K562 (cell line): ENCODE measurements at regions not wholly inside any gene's neighbourhood (a gene's known extent, or its start where the extent isn't known, plus 50 kb on each side); places are given as distances from the start of the nearest gene placed in this dataset.

Experiments used
- CHD2 ChIP-seq: IDR thresholded peaks from 2 replicates; pipeline ENCODE4 v1.6.1; 2011; ENCODE audit warnings: low read depth, low read length
- E4F1 ChIP-seq: fragments of 250-450 bp; sonication (Bioruptor Pico); IDR thresholded peaks from 2 replicates; pipeline ENCODE4 v1.5.0; 2021; ENCODE audit warnings: mild to moderate bottlenecking, borderline replicate concordance
- KHSRP ChIP-seq: fragments of 450-650 bp; IDR thresholded peaks from 2 replicates; pipeline ENCODE4 v1.6.1; 2017
- MBD2 ChIP-seq: sonication (generic); IDR thresholded peaks from 2 replicates; pipeline ENCODE4 v1.6.1; 2016; ENCODE audit warnings: low read depth, borderline replicate concordance
- PHF8 ChIP-seq: fragments of 200-600 bp; sonication (generic); IDR thresholded peaks from 2 replicates; pipeline ENCODE4 v1.6.1; 2012; ENCODE audit warnings: mixed run types, mild to moderate bottlenecking, inconsistent platforms, low read length, moderate library complexity, borderline replicate concordance
- PTBP1 ChIP-seq: fragments of 200-400 bp; formaldehyde crosslinking; IDR thresholded peaks from 2 replicates; pipeline ENCODE4 v1.6.1; 2017; ENCODE audit warnings: low read depth, low read length
- RBM39 ChIP-seq: fragments of 200-400 bp; formaldehyde crosslinking; optimal IDR thresholded peaks from 2 replicates; pipeline ENCODE3; 2018; ENCODE audit warnings: low read depth, low read length
- SIX5 ChIP-seq, 2 experiments: IDR thresholded peaks; 2 replicates each; pipeline ENCODE4 v1.6.1; 2011; ENCODE audit warnings: low read length in 2 of 2, borderline replicate concordance in 1 of 2, low read depth in 1 of 2, mild to moderate bottlenecking in 1 of 2, moderate library complexity in 1 of 2; ENCODE audit not compliant: insufficient read depth in 1 of 2
- THAP12 ChIP-seq: fragments of 250-450 bp; sonication (Bioruptor Pico); IDR thresholded peaks from 2 replicates; pipeline ENCODE4 v1.9.0; 2021; ENCODE audit warnings: mild to moderate bottlenecking, inconsistent platforms
- ZKSCAN8 ChIP-seq: fragments of 200-800 bp; sonication (Bioruptor generic); IDR thresholded peaks from 2 replicates; pipeline ENCODE4 v1.6.1; 2016; ENCODE audit warnings: missing genetic modification characterization, missing compliant biosample characterization
- ZNF280A ChIP-seq: fragments of 450-650 bp; IDR thresholded peaks from 2 replicates; pipeline ENCODE4 v1.6.1; 2018; ENCODE audit warnings: mild to moderate bottlenecking, low read depth; ENCODE audit not compliant: partially characterized antibody

GRCh38 chr2:19491796-19492195, 133.4 kb upstream of the OSR1 start (continued):
- TF ChIP-seq CHD2 (no peak), ZKSCAN8 (CRISPR knock-in tag) (no peak), MBD2 (no peak), PTBP1 (no peak), RBM39 (no peak), ZNF280A (no peak), PHF8 (no peak), THAP12 (CRISPR knock-in tag) (no peak), KHSRP (no peak), SIX5 (IDR thresholded peaks at IDR 0.05; ENCODE audit: borderline replicate concordance in 1 of 2, insufficient read depth in 1 of 2, low read depth in 1 of 2, low read length in 2 of 2) (no peak), E4F1 (CRISPR knock-in tag) (no peak)
- TF ChIP-seq, all 486 proteins: peak for 0
